ENCODE measurements at regions not wholly inside any gene's neighbourhood (a gene's known extent, or its start where the extent isn't known, plus 50 kb on each side); places are given as distances from the start of the nearest gene placed in this dataset.

DNA sequence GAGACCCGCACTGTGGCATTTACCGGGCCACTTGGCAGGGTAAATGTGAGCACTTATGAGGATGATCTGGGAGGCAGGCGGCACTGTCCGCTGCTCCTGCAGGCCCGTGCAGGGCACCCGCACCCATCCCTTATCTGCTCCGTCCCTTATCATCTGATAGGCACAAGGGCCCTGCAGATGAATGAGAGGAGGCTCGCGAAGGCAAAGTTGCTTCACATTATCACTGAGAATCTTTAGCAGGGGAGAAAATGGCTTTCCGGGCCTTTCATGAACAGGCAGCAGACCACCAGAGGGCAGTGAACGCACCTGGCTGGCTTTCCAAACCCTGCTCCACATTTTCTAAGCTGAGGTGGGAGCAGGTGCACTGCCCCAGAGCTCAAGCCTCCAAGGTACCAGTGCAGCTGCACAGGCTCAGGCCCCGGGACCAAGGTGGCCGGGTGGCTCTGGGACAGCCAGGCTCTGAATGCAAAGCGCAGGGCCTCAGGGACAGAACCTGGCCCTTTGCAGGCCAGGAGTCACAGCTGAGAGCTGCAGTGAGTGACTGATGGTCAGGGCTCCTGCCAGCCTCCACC lies 165.6 kb downstream of the SHANK2 start:
- DNase-seq (ENCODE audit: low read depth): peak; percentile 19
- TF ChIP-seq, protein P1, sequence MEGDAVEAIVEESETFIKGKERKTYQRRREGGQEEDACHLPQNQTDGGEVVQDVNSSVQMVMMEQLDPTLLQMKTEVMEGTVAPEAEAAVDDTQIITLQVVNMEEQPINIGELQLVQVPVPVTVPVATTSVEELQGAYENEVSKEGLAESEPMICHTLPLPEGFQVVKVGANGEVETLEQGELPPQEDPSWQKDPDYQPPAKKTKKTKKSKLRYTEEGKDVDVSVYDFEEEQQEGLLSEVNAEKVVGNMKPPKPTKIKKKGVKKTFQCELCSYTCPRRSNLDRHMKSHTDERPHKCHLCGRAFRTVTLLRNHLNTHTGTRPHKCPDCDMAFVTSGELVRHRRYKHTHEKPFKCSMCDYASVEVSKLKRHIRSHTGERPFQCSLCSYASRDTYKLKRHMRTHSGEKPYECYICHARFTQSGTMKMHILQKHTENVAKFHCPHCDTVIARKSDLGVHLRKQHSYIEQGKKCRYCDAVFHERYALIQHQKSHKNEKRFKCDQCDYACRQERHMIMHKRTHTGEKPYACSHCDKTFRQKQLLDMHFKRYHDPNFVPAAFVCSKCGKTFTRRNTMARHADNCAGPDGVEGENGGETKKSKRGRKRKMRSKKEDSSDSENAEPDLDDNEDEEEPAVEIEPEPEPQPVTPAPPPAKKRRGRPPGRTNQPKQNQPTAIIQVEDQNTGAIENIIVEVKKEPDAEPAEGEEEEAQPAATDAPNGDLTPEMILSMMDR (IDR thresholded peaks at IDR 0.05; ENCODE audit: insufficient read depth, low read depth, low read length, missing control alignments): peak; percentile 54
- H3K4me3 ChIP-seq (ENCODE audit: low read length): no peak overlapping the region

DNA sequence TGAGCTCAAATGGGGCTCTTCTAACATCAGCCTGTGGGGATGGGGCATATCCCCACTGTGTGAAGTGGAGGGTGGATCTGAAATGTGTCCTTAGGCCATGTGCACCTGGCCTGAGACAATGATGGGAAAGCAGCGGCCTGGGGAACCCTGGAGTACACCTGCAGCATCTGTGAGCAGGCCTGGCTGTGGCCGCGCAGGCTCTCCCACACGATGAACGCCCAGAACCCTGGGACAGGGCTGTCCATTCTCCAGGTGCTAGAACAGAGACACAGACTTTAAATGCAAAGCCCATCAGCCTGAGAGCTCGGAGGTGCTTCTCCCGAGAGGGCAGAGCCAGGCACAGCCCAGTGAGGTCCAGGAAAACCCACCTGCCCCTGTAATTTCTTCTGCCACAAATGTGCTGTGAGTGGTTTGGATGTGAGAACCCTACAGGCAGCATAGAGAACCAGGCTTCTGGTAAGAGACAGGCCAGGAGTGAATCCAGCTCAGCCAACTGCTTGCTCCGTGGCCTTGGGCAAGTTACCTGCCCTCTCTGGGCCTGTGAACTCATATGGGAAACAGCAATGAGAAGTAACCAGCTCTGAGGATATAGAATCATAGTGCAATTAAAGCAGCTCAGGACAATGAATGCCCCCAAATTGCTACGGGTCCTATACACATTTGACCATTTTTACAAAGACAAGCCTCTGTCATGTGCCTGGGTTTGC lies 167.9 kb downstream of the SHANK2 start:
- TF ChIP-seq, protein P1 (IDR thresholded peaks at IDR 0.05; ENCODE audit: insufficient read depth, low read depth, low read length, missing control alignments): no peak
- H3K4me3 ChIP-seq (ENCODE audit: low read length): no peak overlapping the region
- no peak for DNase-seq (ENCODE audit: low read depth)

DNA sequence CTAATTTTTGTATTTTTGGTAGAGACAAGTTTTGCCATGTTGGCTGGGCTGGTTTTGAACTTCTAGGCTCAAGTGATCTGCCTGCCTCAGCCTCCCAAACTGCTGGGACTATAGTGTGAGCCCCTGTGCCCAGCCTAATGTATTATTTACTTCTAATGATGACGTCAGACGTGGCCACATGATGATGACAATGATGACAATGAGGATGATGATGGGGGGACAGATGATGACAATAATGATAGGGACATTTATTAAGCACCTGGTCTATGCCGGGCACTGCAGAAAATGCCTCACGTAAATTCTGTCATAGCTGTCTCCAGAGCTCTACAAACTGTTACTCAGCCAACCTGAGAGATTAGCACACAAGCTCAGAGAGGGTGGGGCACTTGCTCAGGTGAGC lies 169.3 kb downstream of the SHANK2 start:
- H3K4me3 ChIP-seq (ENCODE audit: low read length): no peak overlapping the region
- TF ChIP-seq, protein P1 (IDR thresholded peaks at IDR 0.05; ENCODE audit: insufficient read depth, low read depth, low read length, missing control alignments): no peak
- no peak for DNase-seq (ENCODE audit: low read depth)

DNA sequence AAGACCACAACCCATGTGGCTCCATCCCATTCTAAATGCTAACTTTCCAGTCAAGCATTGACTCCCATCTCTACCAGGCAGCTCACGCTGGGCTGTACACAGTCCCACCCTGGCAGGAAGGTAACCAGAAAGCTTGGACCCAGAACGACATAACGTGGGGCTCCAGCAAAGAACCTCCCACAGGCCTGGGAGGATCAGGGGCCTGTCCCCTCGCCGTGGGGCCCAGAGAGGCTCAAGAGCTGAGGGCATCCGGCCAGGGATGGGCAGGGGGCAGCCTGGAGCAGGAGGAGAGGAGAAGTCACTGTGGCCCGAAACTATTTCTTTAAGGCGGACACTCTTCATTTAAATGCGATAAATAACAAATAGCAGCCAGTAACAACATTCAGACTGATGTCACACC lies 169.9 kb downstream of the SHANK2 start:
- H3K4me3 ChIP-seq (ENCODE audit: low read length): no peak overlapping the region
- TF ChIP-seq, protein P1 (IDR thresholded peaks at IDR 0.05; ENCODE audit: insufficient read depth, low read depth, low read length, missing control alignments): no peak
- DNase-seq (ENCODE audit: low read depth): no peak

- no peak for DNase-seq (ENCODE audit: low read depth)
- no peak overlapping the region for H3K4me3 ChIP-seq (ENCODE audit: low read length)
- TF ChIP-seq, protein P1 (IDR thresholded peaks at IDR 0.05; ENCODE audit: insufficient read depth, low read depth, low read length, missing control alignments): no peak
These were observed 170.6 kb downstream of the SHANK2 start for GRCh38 chr11:71081704-71082230.

DNA sequence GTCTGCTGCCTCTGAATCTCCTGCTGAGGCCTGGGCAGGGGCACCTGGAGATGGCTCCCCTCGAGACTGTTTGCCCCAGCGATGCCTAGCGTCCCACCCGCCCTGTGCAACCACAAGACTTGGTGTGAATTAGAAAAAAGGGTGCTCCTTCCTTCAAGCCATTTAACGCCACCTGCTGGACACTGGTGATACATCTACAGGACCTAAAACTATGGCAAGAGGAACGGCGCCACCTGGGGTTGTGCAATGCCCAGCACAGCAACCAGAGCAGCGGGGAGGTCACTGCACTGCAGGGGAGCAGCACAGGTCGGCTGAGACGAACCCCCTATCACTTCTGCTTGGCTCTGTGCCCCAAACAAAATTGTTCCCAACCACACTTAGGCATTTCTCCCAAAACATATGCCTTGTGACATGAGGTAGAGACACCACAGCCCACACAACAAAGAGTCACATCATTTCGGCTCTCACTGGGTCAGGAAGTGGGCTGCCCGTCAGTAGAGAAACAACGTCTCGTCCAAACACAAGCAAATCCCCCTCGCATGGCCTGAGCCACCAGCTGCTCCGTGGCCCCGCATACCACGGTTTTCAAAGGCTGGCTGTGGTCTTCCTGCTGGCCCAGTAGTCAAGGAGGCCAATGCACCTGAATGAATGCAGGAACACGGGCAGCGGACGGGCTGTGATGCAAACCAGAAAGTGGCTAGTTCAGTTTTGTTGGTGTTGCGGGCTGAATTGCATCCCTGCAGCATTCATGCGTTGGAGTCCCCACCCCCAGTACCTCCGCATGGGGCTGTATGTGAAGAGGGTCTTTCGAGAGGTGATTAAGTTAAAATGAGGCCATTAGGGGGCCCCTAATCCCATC lies 171.9 kb downstream of the SHANK2 start:
- TF ChIP-seq, protein P1 (IDR thresholded peaks at IDR 0.05; ENCODE audit: insufficient read depth, low read depth, low read length, missing control alignments): peak; percentile 75
- H3K4me3 ChIP-seq (ENCODE audit: low read length): no peak overlapping the region
- peak; percentile 77 for DNase-seq (ENCODE audit: low read depth)

All from epithelial cell of esophagus (primary cell).